Hepatocyte (in vitro differentiated cells): ENCODE measurements at regions not wholly inside any gene's neighbourhood (a gene's known extent, or its start where the extent isn't known, plus 50 kb on each side); places are given as distances from the start of the nearest gene placed in this dataset.

Source experiments
- CTCF ChIP-seq: fragments of 200-600 bp; sonication (generic); IDR thresholded peaks from 2 replicates; pipeline ENCODE4 v1.5.1; 2016; ENCODE audit warnings: antibody characterized with exemption, mild to moderate bottlenecking; ENCODE audit not compliant: poor library complexity
- EZH2 ChIP-seq: fragments of 200-600 bp; sonication (generic); IDR thresholded peaks from 2 replicates; pipeline ENCODE4 v1.6.1; 2016; ENCODE audit warnings: antibody characterized with exemption, mild to moderate bottlenecking, borderline replicate concordance
- EZH2phosphoT487 ChIP-seq: fragments of 200-600 bp; sonication (generic); IDR thresholded peaks from one replicate; pipeline ENCODE4 v1.6.1; 2018; ENCODE audit warnings: antibody characterized with exemption, mild to moderate bottlenecking, low read depth, moderate library complexity; ENCODE audit not compliant: unreplicated experiment, severe bottlenecking

DNA sequence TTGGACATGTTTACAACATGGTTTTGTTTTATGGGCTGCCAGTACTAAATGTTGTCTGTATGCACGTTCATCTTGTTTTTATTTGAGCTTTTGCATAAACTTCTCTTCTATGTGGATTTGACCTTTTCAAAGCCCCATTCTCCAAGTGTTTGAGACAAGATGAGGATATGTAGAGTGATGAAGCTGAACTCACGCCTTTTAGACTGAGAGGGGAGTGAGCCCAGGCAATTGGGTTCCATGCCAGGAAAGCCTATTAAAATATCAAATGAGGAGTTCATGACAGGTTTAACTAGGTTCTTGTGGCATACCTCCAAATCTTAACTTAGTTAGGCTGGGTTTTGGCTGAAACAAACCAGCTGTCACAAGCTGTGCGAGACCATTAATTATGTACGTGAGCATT lies 170.4 kb upstream of the LDB2 start:
- TF ChIP-seq CTCF (no peak), EZH2phosphoT487 (peak; percentile 93), EZH2 (no peak)
